ENCODE measurements at regions not wholly inside any gene's neighbourhood (a gene's known extent, or its start where the extent isn't known, plus 50 kb on each side); places are given as distances from the start of the nearest gene placed in this dataset.
"Not testable (repeated sequence)": the region's sequence is repeated elsewhere in the genome, so short reads cannot be mapped to it uniquely, and the experiment has no call there.

DNA sequence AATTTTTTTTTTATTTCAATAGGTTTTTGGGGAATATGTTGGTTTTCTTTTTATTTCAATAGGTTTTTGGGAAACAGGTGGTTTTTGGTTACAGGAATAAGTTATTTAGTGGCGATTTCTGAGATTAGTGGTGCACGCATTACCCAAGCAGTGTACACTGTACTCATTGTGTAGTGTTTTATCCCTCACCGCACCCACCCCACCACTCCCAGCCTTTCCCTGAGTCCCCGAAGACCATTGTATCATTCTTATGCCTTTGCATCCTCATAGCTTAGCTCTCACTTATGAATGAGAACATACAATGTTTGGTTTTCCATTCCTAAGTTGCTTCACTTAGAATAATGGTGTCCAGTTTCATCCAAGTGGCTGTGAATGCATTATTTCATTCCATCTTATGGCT lies 2142.4 kb upstream of the DEFB115 start:
- 77% methylated on average over 4 of the region's 4 CpGs for WGBS
- H3K36me3 ChIP-seq (ENCODE audit: control insufficient read depth in 2 of 2, insufficient read depth in 2 of 2, low read length in 1 of 2); H3K27me3 ChIP-seq (ENCODE audit: control insufficient read depth in 2 of 2, insufficient read depth in 1 of 2, low read length in 1 of 2); H3K4me3 ChIP-seq (ENCODE audit: low read length in 2 of 2); H3K4me1 ChIP-seq (ENCODE audit: control insufficient read depth in 2 of 2, insufficient read depth in 2 of 2, low read length in 2 of 2); H3K27ac ChIP-seq (ENCODE audit: low read depth in 1 of 2, low read length in 1 of 2); DNase-seq (ENCODE audit: low read depth in 6 of 9, low spot score in 9 of 9): not testable (repeated sequence)
- peaks cover 2 to 14% of the 10 kb centered on the region in 2 donors for H3K9me3 ChIP-seq (ENCODE audit: control insufficient read depth in 2 of 2, insufficient read depth in 1 of 2, low read length in 1 of 2)

DNA sequence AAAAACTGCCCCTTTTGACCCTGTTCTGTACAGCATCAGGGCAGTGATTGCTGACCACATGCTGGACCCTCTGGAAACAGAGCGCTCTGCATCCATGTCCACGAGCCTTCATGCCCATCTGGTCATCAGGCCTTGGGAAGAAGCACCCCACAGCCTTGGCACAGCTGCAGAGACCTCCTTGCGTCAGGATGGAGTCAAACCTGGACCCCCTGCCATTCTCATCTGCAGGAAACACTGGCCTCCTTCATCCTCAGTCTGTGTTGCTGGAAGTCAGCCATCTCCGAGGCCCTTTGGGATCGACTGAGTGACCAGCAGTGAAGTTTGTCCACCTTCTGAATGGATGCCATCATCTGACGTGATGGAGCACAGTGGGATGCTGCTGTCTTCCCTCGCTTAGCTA lies 2138.3 kb upstream of the DEFB115 start:
- DNase-seq (ENCODE audit: low read depth in 6 of 9, low spot score in 9 of 9): no peak
- Histone ChIP-seq H3K9me3 (ENCODE audit: control insufficient read depth in 2 of 2, insufficient read depth in 1 of 2, low read length in 1 of 2) (peaks cover 6 to 14% of the 10 kb centered on the region in 2 donors), H3K36me3 (ENCODE audit: control insufficient read depth in 2 of 2, insufficient read depth in 2 of 2, low read length in 1 of 2) (no peaks in the 10 kb centered on the region), H3K4me3 (ENCODE audit: low read length in 2 of 2) (no peak overlapping the region), H3K27ac (ENCODE audit: low read depth in 1 of 2, low read length in 1 of 2) (no peak overlapping the region), H3K4me1 (ENCODE audit: control insufficient read depth in 2 of 2, insufficient read depth in 2 of 2, low read length in 2 of 2) (no peaks in the 10 kb centered on the region), H3K27me3 (ENCODE audit: control insufficient read depth in 2 of 2, insufficient read depth in 1 of 2, low read length in 1 of 2) (no peaks in the 10 kb centered on the region)
- 72% methylated on average over 7 of the region's 7 CpGs for WGBS

DNA sequence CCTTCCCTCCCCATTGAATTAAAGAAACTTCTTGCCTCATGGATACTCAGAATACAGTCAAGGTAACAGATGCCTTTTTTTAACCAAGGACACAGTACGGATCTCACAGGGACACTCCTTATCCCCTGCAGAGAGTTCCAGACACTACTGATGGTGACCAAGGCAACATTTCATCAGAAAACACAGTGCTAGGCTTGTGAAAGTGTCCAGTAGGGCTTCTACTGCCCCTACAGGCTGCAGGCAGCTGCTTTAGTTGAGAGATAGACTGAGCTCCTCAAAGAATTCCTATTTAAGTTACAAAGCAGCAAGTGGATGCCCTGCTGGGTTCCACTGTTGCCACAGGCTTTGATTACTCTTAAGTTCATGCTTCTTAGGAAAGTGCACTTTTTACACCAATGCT lies 2137.8 kb upstream of the DEFB115 start:
- WGBS: 40% methylated on average over 1 of the region's 1 CpG
- H3K27ac ChIP-seq (ENCODE audit: low read depth in 1 of 2, low read length in 1 of 2); DNase-seq (ENCODE audit: low read depth in 6 of 9, low spot score in 9 of 9); H3K4me3 ChIP-seq (ENCODE audit: low read length in 2 of 2); H3K27me3 ChIP-seq (ENCODE audit: control insufficient read depth in 2 of 2, insufficient read depth in 1 of 2, low read length in 1 of 2); H3K36me3 ChIP-seq (ENCODE audit: control insufficient read depth in 2 of 2, insufficient read depth in 2 of 2, low read length in 1 of 2); H3K4me1 ChIP-seq (ENCODE audit: control insufficient read depth in 2 of 2, insufficient read depth in 2 of 2, low read length in 2 of 2): not testable (repeated sequence)
- peaks cover 6 to 14% of the 10 kb centered on the region in 2 donors for H3K9me3 ChIP-seq (ENCODE audit: control insufficient read depth in 2 of 2, insufficient read depth in 1 of 2, low read length in 1 of 2)

DNA sequence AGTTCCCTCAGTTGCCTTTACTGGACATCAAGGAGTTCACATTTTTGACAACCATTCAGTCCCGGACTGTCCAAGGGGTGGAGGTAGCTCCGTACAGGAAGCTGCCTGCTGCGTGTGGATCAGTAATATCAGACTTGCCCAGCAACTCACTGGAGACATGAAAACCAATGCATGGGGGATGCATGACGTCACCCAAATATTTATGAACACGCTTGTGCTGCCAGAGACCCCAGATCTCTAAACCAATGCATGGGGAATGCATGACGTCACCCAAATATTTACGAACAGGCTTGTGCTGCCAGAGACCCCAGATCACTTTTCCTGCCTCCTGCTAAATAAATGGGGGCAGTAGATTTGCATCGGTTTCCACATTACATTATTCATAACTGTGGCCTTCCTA lies 2137.4 kb upstream of the DEFB115 start:
- H3K27me3 ChIP-seq (ENCODE audit: control insufficient read depth in 2 of 2, insufficient read depth in 1 of 2, low read length in 1 of 2); DNase-seq (ENCODE audit: low read depth in 6 of 9, low spot score in 9 of 9); H3K27ac ChIP-seq (ENCODE audit: low read depth in 1 of 2, low read length in 1 of 2); H3K4me3 ChIP-seq (ENCODE audit: low read length in 2 of 2); H3K4me1 ChIP-seq (ENCODE audit: control insufficient read depth in 2 of 2, insufficient read depth in 2 of 2, low read length in 2 of 2); H3K36me3 ChIP-seq (ENCODE audit: control insufficient read depth in 2 of 2, insufficient read depth in 2 of 2, low read length in 1 of 2): not testable (repeated sequence)
- WGBS: 70% methylated on average over 8 of the region's 8 CpGs
- H3K9me3 ChIP-seq (ENCODE audit: control insufficient read depth in 2 of 2, insufficient read depth in 1 of 2, low read length in 1 of 2): peaks cover 6 to 14% of the 10 kb centered on the region in 2 donors

GRCh38 chr20:29120575-29120974 lies 2136.9 kb upstream of the DEFB115 start:
- peaks cover 6 to 14% of the 10 kb centered on the region in 2 donors for H3K9me3 ChIP-seq (ENCODE audit: control insufficient read depth in 2 of 2, insufficient read depth in 1 of 2, low read length in 1 of 2)
- DNase-seq (ENCODE audit: low read depth in 6 of 9, low spot score in 9 of 9); H3K27ac ChIP-seq (ENCODE audit: low read depth in 1 of 2, low read length in 1 of 2); H3K4me1 ChIP-seq (ENCODE audit: control insufficient read depth in 2 of 2, insufficient read depth in 2 of 2, low read length in 2 of 2); H3K4me3 ChIP-seq (ENCODE audit: low read length in 2 of 2); H3K27me3 ChIP-seq (ENCODE audit: control insufficient read depth in 2 of 2, insufficient read depth in 1 of 2, low read length in 1 of 2); H3K36me3 ChIP-seq (ENCODE audit: control insufficient read depth in 2 of 2, insufficient read depth in 2 of 2, low read length in 1 of 2): not testable (repeated sequence)
- 32% methylated on average over 2 of the region's 2 CpGs for WGBS

GRCh38 chr20:29122784-29123183 lies 2134.7 kb upstream of the DEFB115 start:
- H3K4me1 ChIP-seq (ENCODE audit: control insufficient read depth in 2 of 2, insufficient read depth in 2 of 2, low read length in 2 of 2); DNase-seq (ENCODE audit: low read depth in 6 of 9, low spot score in 9 of 9); H3K36me3 ChIP-seq (ENCODE audit: control insufficient read depth in 2 of 2, insufficient read depth in 2 of 2, low read length in 1 of 2); H3K27ac ChIP-seq (ENCODE audit: low read depth in 1 of 2, low read length in 1 of 2); H3K27me3 ChIP-seq (ENCODE audit: control insufficient read depth in 2 of 2, insufficient read depth in 1 of 2, low read length in 1 of 2); H3K4me3 ChIP-seq (ENCODE audit: low read length in 2 of 2): not testable (repeated sequence)
- WGBS: 60% methylated on average over 3 of the region's 3 CpGs
- H3K9me3 ChIP-seq (ENCODE audit: control insufficient read depth in 2 of 2, insufficient read depth in 1 of 2, low read length in 1 of 2): peaks cover 6 to 14% of the 10 kb centered on the region in 2 donors

DNA sequence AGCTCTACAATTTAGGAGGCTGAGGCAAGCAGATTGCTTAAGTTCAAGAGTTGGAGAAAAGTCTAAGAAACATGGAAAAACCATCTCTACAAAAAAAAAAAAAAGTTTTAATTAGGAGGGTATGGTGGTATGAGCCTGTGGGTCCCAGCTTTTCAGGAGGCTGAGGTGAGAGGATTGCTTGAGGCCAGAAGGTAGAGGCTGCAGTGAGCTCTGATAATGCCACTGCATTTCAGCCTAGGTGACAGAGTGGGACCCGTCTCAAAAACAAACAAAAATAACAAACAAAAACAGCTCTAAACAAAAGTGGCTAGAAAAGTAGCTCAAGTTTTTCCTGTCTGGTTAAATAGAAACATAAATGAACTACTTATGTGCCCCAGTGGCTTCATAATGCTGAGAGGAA lies 2133.6 kb upstream of the DEFB115 start:
- no peaks in the 10 kb centered on the region for H3K4me1 ChIP-seq (ENCODE audit: control insufficient read depth in 2 of 2, insufficient read depth in 2 of 2, low read length in 2 of 2)
- H3K27ac ChIP-seq (ENCODE audit: low read depth in 1 of 2, low read length in 1 of 2): no peak overlapping the region
- DNase-seq (ENCODE audit: low read depth in 6 of 9, low spot score in 9 of 9): no peak
- H3K9me3 ChIP-seq (ENCODE audit: control insufficient read depth in 2 of 2, insufficient read depth in 1 of 2, low read length in 1 of 2): peaks cover 6 to 13% of the 10 kb centered on the region in 2 donors
- H3K27me3 ChIP-seq (ENCODE audit: control insufficient read depth in 2 of 2, insufficient read depth in 1 of 2, low read length in 1 of 2): no peaks in the 10 kb centered on the region
- WGBS: 57% methylated on average over 1 of the region's 1 CpG
- H3K4me3 ChIP-seq (ENCODE audit: low read length in 2 of 2): no peak overlapping the region
- no peaks in the 10 kb centered on the region for H3K36me3 ChIP-seq (ENCODE audit: control insufficient read depth in 2 of 2, insufficient read depth in 2 of 2, low read length in 1 of 2)

Measured in thymus (tissue), 11 donors.